Psoas muscle (tissue), 7 donors: ENCODE measurements at regions not wholly inside any gene's neighbourhood (a gene's known extent, or its start where the extent isn't known, plus 50 kb on each side); places are given as distances from the start of the nearest gene placed in this dataset.

Experiments
- ATAC-seq, 4 donors: fragments of 200-7000 bp; cut with Tn5 transposase; one replicate each; pipeline ENCODE4 v1.9.1; 2020; ENCODE audit warnings: moderate library complexity in 3 of 4, mild to moderate bottlenecking in 2 of 4
- DNase-seq, 2 donors: peaks; one replicate each; pipeline ENCODE4 v3.0.0-alpha.2; 2020
- H3K27ac ChIP-seq: fragments of 200-600 bp; one replicate; pipeline ENCODE4 v1.8.0; 2022
- H3K27me3 ChIP-seq, 3 donors: fragments of 200-600 bp in 1 of 3; one replicate each; pipeline versions ENCODE4 v1.6.1 to v1.8.0; 2013 to 2022; ENCODE audit warnings: low read length in 2 of 3, mild to moderate bottlenecking in 2 of 3, moderate library complexity in 1 of 3; ENCODE audit not compliant: insufficient read depth in 3 of 3
- H3K36me3 ChIP-seq, 2 donors: fragments of 200-600 bp in 1 of 2; one replicate each; pipeline versions ENCODE4 v1.6.1 to v1.8.0; 2013 to 2022; ENCODE audit warnings: low read depth in 1 of 2, mild to moderate bottlenecking in 1 of 2, moderate library complexity in 1 of 2; ENCODE audit not compliant: insufficient read depth in 1 of 2
- H3K4me1 ChIP-seq: fragments of 200-600 bp; one replicate; pipeline ENCODE4 v1.8.0; 2022
- H3K4me3 ChIP-seq: fragments of 200-600 bp; one replicate; pipeline ENCODE4 v1.8.0; 2022; ENCODE audit warnings: mild to moderate bottlenecking
- H3K9me3 ChIP-seq: fragments of 200-600 bp; one replicate; pipeline ENCODE4 v1.8.0; 2022
- whole genome bisulfite sequencing, 3 donors: extraction: QIAGEN DNeasy Blood & Tissue Kit; methylation state at CpG; one replicate each; pipeline versions ENCODE4 v1.1.6 to v1.1.7; 2013; 5-methylcytosine and 5-hydroxymethylcytosine counted together
- intact Hi-C, 2 donors: fragments of 100-400 bp; cut with DNase I; formaldehyde crosslinking; loops; one replicate each; pipeline versions ENCODE4 v1.11.0 to v1.14.2; 2022
- TF ChIP-seq, protein P1 (sequence below): fragments of 200-600 bp; IDR thresholded peaks from one replicate; pipeline ENCODE4 v1.8.0; 2022; ENCODE audit warnings: antibody characterized with exemption
- donor health status: healthy with polysubstance abuse.
- donor health status: DM: no; HTN: no; CAD: no; lungs with moderate emphysema.
- donor health status: Bipolar disorder and iron deficiency.
- donor health status: healthy.
- donor health status: DM: yes; HTN: yes; CAD: no.
- donor health status: DM: no; HTN: no; CAD: no.
- donor health status: DM: yes; HTN: yes; CAD: no.

- TF ChIP-seq, protein P1, sequence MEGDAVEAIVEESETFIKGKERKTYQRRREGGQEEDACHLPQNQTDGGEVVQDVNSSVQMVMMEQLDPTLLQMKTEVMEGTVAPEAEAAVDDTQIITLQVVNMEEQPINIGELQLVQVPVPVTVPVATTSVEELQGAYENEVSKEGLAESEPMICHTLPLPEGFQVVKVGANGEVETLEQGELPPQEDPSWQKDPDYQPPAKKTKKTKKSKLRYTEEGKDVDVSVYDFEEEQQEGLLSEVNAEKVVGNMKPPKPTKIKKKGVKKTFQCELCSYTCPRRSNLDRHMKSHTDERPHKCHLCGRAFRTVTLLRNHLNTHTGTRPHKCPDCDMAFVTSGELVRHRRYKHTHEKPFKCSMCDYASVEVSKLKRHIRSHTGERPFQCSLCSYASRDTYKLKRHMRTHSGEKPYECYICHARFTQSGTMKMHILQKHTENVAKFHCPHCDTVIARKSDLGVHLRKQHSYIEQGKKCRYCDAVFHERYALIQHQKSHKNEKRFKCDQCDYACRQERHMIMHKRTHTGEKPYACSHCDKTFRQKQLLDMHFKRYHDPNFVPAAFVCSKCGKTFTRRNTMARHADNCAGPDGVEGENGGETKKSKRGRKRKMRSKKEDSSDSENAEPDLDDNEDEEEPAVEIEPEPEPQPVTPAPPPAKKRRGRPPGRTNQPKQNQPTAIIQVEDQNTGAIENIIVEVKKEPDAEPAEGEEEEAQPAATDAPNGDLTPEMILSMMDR: no peak
- intact Hi-C loops: no loop called here
- Histone ChIP-seq H3K9me3 (no peaks in the 10 kb centered on the region), H3K36me3 (no peaks in the 10 kb centered on the region), H3K27ac (no peak overlapping the region), H3K4me3 (no peak overlapping the region), H3K4me1 (peaks cover 19% of the 10 kb centered on the region), H3K27me3 (no peaks in the 10 kb centered on the region)
- no peak for DNase-seq
- 17 to 27% (median 27%) methylated on average over 4 of the region's 4 CpGs for WGBS, 3 donors
- peak in 2 of 4 donors; percentile 23 to 40 for ATAC-seq
Observed at GRCh38 chr1:118649369-118650106, 338.6 kb downstream of the TBX15 start.

- TF ChIP-seq, protein P1: no peak
- Histone ChIP-seq H3K9me3 (no peaks in the 10 kb centered on the region), H3K36me3 (no peaks in the 10 kb centered on the region), H3K4me3 (no peak overlapping the region), H3K27ac (no peak overlapping the region), H3K27me3 (peaks cover 0 to 1% (median 0%) of the 10 kb centered on the region in 3 donors), H3K4me1 (no peaks in the 10 kb centered on the region)
- intact Hi-C loops: no loop called here
- no peak for ATAC-seq
- DNase-seq: no peak
Observed at GRCh38 chr1:118636004-118636403, 352.1 kb downstream of the TBX15 start.

- Histone ChIP-seq H3K4me3 (no peak overlapping the region), H3K27ac (no peak overlapping the region), H3K4me1 (no peaks in the 10 kb centered on the region), H3K36me3 (no peaks in the 10 kb centered on the region), H3K27me3 (no peaks in the 10 kb centered on the region), H3K9me3 (no peaks in the 10 kb centered on the region)
- ATAC-seq: no peak
- 91 to 97% (median 92%) methylated on average over 2 of the region's 2 CpGs for WGBS, 3 donors
- TF ChIP-seq, protein P1: no peak
- no peak for DNase-seq
- intact Hi-C loops: no loop called here
Observed at GRCh38 chr1:118627435-118627834, 360.7 kb downstream of the TBX15 start.

GRCh38 chr1:118621839-118622238 lies 366.3 kb downstream of the TBX15 start:
- H3K9me3 ChIP-seq: no peaks in the 10 kb centered on the region
- 60 to 94% (median 92%) methylated on average over 1 of the region's 1 CpG for WGBS, 3 donors
- DNase-seq: no peak
- H3K27ac ChIP-seq: no peak overlapping the region
- H3K27me3 ChIP-seq: no peaks in the 10 kb centered on the region
- no peak overlapping the region for H3K4me3 ChIP-seq
- no peak for ATAC-seq
- H3K4me1 ChIP-seq: peaks cover 2% of the 10 kb centered on the region
- TF ChIP-seq, protein P1: no peak
- intact Hi-C loops: no loop called here
- no peaks in the 10 kb centered on the region for H3K36me3 ChIP-seq
